PC-9 (cell line): ENCODE measurements at regions not wholly inside any gene's neighbourhood (a gene's known extent, or its start where the extent isn't known, plus 50 kb on each side); places are given as distances from the start of the nearest gene placed in this dataset.

Source experiments
- BruUV-seq: library from RNA; stranded (reverse); fragments of 400-500 nt; replicated peaks from 2 replicates; lab custom pipeline; 2021; lab: Mats Ljungman, UMichigan
- CTCF ChIA-PET: fragments of 300-600 bp; sonication (Branson Sonifier 250); formaldehyde crosslinking; loops from one replicate; lab custom pipeline; 2022; ENCODE audit warnings: antibody characterized with exemption; lab: Charles Lee
- POLR2A ChIA-PET: fragments of 300-600 bp; sonication (Branson Sonifier 250); formaldehyde crosslinking; loops from one replicate; lab custom pipeline; 2022; ENCODE audit warnings: antibody characterized with exemption; ENCODE audit not compliant: unreplicated experiment; lab: Charles Lee
- DNase-seq, 2 experiments: peaks; one replicate each; pipeline versions ENCODE4 v3.0.0 to v3.0.0-alpha.2; 2015 to 2022; ENCODE audit warnings: mixed read lengths in 1 of 2
- H2AFZ ChIP-seq: fragments of 200-600 bp; sonication (generic); 2 replicates; pipeline ENCODE4 v1.8.1; 2017; ENCODE audit warnings: antibody characterized with exemption
- H3F3A ChIP-seq: fragments of 200-600 bp; sonication (generic); 2 replicates; pipeline ENCODE4 v1.8.1; 2017; ENCODE audit warnings: antibody characterized with exemption, mild to moderate bottlenecking, low read depth; ENCODE audit not compliant: insufficient read depth
- H3K27ac ChIP-seq: fragments of 200-600 bp; sonication (generic); 2 replicates; pipeline ENCODE4 v1.6.1; 2016; ENCODE audit warnings: mixed run types
- H3K27me3 ChIP-seq: fragments of 200-600 bp; sonication (generic); 2 replicates; pipeline ENCODE4 v1.6.1; 2016; ENCODE audit warnings: low read depth, mixed run types; ENCODE audit not compliant: insufficient read depth
- H3K36me3 ChIP-seq: fragments of 200-600 bp; sonication (generic); 2 replicates; pipeline ENCODE4 v1.6.1; 2016; ENCODE audit warnings: low read depth, mixed run types
- H3K4me1 ChIP-seq: fragments of 200-600 bp; sonication (generic); replicated peaks from 2 replicates; pipeline ENCODE4 v1.6.1; 2016; ENCODE audit warnings: mixed run types; ENCODE audit not compliant: insufficient read depth
- H3K4me2 ChIP-seq: fragments of 200-600 bp; sonication (generic); 2 replicates; pipeline ENCODE4 v1.6.1; 2017; ENCODE audit warnings: mixed run types
- H3K4me3 ChIP-seq: fragments of 200-600 bp; sonication (generic); 2 replicates; pipeline ENCODE4 v1.6.1; 2016; ENCODE audit warnings: mixed run types
- H3K79me2 ChIP-seq: fragments of 200-600 bp; sonication (generic); 2 replicates; pipeline ENCODE4 v1.6.1; 2017; ENCODE audit warnings: low read depth, mixed run types
- H3K9me2 ChIP-seq: fragments of 200-600 bp; sonication (generic); 2 replicates; pipeline ENCODE4 v1.8.1; 2017; ENCODE audit warnings: mild to moderate bottlenecking; ENCODE audit not compliant: insufficient read depth
- H3K9me3 ChIP-seq: fragments of 200-600 bp; sonication (generic); 2 replicates; pipeline ENCODE4 v1.8.1; 2016; ENCODE audit warnings: low read depth; ENCODE audit not compliant: insufficient read depth
- H4K20me1 ChIP-seq: fragments of 200-600 bp; sonication (generic); 2 replicates; pipeline ENCODE4 v1.8.1; 2017; ENCODE audit not compliant: insufficient read depth
- CTCF ChIP-seq: fragments of 200-600 bp; sonication (generic); conservative IDR thresholded peaks from 2 replicates; pipeline ENCODE4 v1.6.1; 2017; ENCODE audit warnings: mixed run types, antibody characterized with exemption, mild to moderate bottlenecking, moderate library complexity
- EZH2 ChIP-seq: fragments of 200-600 bp; sonication (generic); IDR thresholded peaks from 2 replicates; pipeline ENCODE4 v1.8.0; 2017; ENCODE audit warnings: antibody characterized with exemption, low read depth
- intact Hi-C: fragments of 100-400 bp; cut with micrococcal nuclease; formaldehyde crosslinking; loops from one replicate; pipeline ENCODE4 v1.10.0; 2022; ENCODE audit not compliant: unreplicated experiment

DNA sequence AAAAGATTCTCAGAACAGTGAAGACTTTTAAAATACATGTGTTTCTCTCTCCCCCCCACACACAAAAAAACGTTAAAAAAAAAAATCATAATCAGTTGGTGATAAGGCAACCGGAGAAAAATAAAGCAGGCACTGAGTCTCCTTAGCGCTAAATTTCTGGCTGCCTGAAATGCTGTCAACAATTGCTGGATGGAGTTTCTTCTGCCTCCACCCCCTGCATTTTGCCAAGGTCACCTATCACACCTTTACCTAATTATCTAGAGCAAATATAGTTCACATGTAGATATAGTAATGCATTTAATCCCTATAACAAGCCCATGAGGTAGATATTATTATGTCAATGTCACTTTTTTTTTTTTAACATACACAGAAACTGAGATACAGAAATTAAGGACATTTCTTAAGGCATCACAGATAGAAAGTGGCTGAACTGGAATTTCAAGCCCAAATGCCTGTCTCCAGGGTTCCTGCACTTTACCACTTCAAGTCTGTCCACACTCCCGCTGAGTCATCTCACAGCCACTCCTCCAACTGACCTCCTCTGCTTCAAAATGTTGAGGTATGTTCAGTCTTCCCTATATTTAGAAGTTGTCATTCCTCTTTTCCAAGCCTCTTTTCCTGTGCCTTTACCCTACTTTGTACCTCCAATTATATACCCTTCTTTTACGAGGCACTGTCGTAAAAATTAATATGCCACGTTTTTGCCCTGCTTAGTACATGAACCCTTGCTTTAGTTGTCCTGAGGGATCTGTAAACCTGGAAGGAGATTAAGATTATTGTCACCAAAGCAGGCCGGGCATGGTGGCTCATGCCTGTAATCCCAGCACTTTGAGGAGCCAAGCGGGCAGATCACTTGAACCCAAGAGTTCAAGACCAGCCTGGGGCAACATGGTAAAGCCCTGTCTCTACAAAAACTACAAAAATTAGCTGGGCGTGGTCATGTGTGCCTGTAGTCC lies 72.8 kb upstream of the MPP7 start:
- Histone ChIP-seq H3F3A (no peaks in the 10 kb centered on the region), H3K36me3 (no peaks in the 10 kb centered on the region), H3K4me3 (no peak overlapping the region), H3K27ac (no peak overlapping the region), H3K27me3 (peaks cover 5% of the 10 kb centered on the region; the same call in 1 of the 2 replicates), H3K9me3 (no peaks in the 10 kb centered on the region; the same call in 1 of the 2 replicates), H3K9me2 (no peaks in the 10 kb centered on the region), H4K20me1 (no peaks in the 10 kb centered on the region), H2AFZ (no peak overlapping the region), H3K4me2 (no peak overlapping the region), H3K4me1 (no peaks in the 10 kb centered on the region), H3K79me2 (no peaks in the 10 kb centered on the region)
- TF ChIP-seq CTCF (no peak), EZH2 (no peak)
- BruUV-seq: no TSS peak
- intact Hi-C loops: no loop called here
- CTCF ChIA-PET: no interaction called here
- DNase-seq: no peak
- POLR2A ChIA-PET: no interaction called here

DNA sequence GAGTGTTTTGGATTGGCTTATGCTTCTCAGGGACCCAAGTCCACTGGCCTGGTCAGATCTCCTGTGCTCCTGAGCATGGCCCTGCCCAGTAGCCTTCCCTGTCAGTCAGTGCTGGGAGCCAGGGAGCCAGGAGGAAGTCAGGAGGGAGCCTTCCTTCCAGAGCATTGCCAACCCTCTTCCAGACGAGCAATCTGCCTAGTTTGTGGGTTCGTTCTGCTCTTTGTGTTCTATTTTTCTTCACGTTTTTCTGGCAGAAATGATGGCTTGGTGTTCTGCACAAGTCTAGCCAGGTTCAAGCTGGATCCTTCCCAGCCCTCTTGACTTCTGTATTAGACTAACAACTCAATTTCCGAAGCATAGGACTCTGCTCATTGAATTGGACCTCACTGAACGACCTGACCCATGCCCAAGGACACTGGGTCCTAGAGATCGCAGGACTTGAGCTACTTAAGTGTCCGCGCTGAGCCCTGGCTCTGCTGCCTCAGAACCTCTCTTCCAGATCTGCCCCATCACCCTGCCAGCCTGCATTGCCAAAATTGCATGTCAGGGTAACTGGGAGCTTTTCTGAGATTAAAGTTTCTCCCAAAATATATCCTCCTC lies 76.2 kb upstream of the MPP7 start:
- H3K4me2 ChIP-seq: no peak overlapping the region
- no peaks in the 10 kb centered on the region for H3K9me2 ChIP-seq
- peaks cover 3% of the 10 kb centered on the region; the same call in 1 of the 2 replicates for H3K27me3 ChIP-seq
- no peaks in the 10 kb centered on the region for H4K20me1 ChIP-seq
- no peaks in the 10 kb centered on the region for H3F3A ChIP-seq
- no peak overlapping the region for H2AFZ ChIP-seq
- no TSS peak for BruUV-seq
- TF ChIP-seq CTCF (no peak), EZH2 (no peak)
- H3K79me2 ChIP-seq: no peaks in the 10 kb centered on the region
- CTCF ChIA-PET: no interaction called here
- intact Hi-C loops: no loop called here
- H3K36me3 ChIP-seq: no peaks in the 10 kb centered on the region
- no peak overlapping the region for H3K27ac ChIP-seq
- POLR2A ChIA-PET: no interaction called here
- H3K4me1 ChIP-seq: no peaks in the 10 kb centered on the region
- no peak overlapping the region for H3K4me3 ChIP-seq
- no peaks in the 10 kb centered on the region for H3K9me3 ChIP-seq
- DNase-seq: no peak

GRCh38 chr10:28381466-28381865 lies 78.6 kb upstream of the MPP7 start:
- CTCF ChIA-PET: interaction anchor here (0.6 kb wide), 1 partner anchor 678 kb away, joined by 3 read pairs; no protein-coding TSS in a partner anchor
- H3K9me3 ChIP-seq: no peaks in the 10 kb centered on the region
- intact Hi-C loops: loop anchor here (5.0 kb wide), 3 partner anchors 129 to 1009 kb away; no protein-coding TSS in a partner anchor
- H3K36me3 ChIP-seq: no peaks in the 10 kb centered on the region
- peaks cover 9% of the 10 kb centered on the region; the same call in 1 of the 2 replicates for H3K27me3 ChIP-seq
- POLR2A ChIA-PET: no interaction called here
- no peak overlapping the region for H3K27ac ChIP-seq
- no peaks in the 10 kb centered on the region for H4K20me1 ChIP-seq
- no peaks in the 10 kb centered on the region for H3F3A ChIP-seq
- BruUV-seq: no TSS peak
- no peak overlapping the region for H3K4me2 ChIP-seq
- H3K4me1 ChIP-seq: no peaks in the 10 kb centered on the region
- H3K79me2 ChIP-seq: no peaks in the 10 kb centered on the region
- TF ChIP-seq CTCF (no peak), EZH2 (no peak)
- no peaks in the 10 kb centered on the region for H3K9me2 ChIP-seq
- DNase-seq: no peak
- no peak overlapping the region for H3K4me3 ChIP-seq
- no peak overlapping the region for H2AFZ ChIP-seq
